HCT116 (cell line): ENCODE measurements at regions not wholly inside any gene's neighbourhood (a gene's known extent, or its start where the extent isn't known, plus 50 kb on each side); places are given as distances from the start of the nearest gene placed in this dataset.

Source experiments
- ATAC-seq: fragments of 200-7000 bp; cut with Tn5 transposase; 2 replicates; pipeline ENCODE4 v1.9.1; 2020; ENCODE audit warnings: mild to moderate bottlenecking, moderate library complexity
- BruUV-seq: library from RNA; stranded (reverse); fragments of 400-500 nt; replicated peaks from 2 replicates; lab custom pipeline; 2021; lab: Mats Ljungman, UMichigan
- CTCF ChIA-PET: fragments of 300-600 bp; sonication (Branson Sonifier 250); formaldehyde crosslinking; loops from one replicate; lab custom pipeline; 2021; ENCODE audit warnings: antibody characterized with exemption; lab: Charles Lee
- POLR2A ChIA-PET: fragments of 300-600, 350-600 bp; sonication (Branson Sonifier 250); formaldehyde crosslinking; loops from one replicate; lab custom pipeline; 2021; ENCODE audit warnings: antibody characterized with exemption; lab: Charles Lee
- RAD21 ChIA-PET, 2 experiments: fragments of 300-600 bp; sonication (Branson Sonifier 250); formaldehyde crosslinking; loops; one replicate each; lab custom pipeline; 2023; ENCODE audit warnings: low total read pairs in 2 of 2; ENCODE audit not compliant: uncharacterized antibody in 2 of 2, unreplicated experiment in 2 of 2, low non-redundant PET in 1 of 2; lab: Charles Lee
- DNase-seq: peaks from one replicate; pipeline ENCODE4 v3.0.0-alpha.2; 2010; ENCODE audit warnings: low read depth, low spot score
- H2AFZ ChIP-seq: fragments of 200-600 bp; shearing (Covaris generic), sonication (generic); 2 replicates; pipeline ENCODE4 v1.6.1; 2017; ENCODE audit warnings: low read depth, mixed run types, mixed read lengths, antibody characterized with exemption, low read length; ENCODE audit not compliant: poor library complexity, severe bottlenecking
- H3K27ac ChIP-seq: 2 replicates; pipeline ENCODE4 v1.5.1; 2012; ENCODE audit warnings: low read depth, low read length
- H3K27me3 ChIP-seq: fragments of 200-600 bp; sonication (generic); 2 replicates; pipeline ENCODE4 v1.6.1; 2016; ENCODE audit warnings: mixed run types, low read length, mixed read lengths; ENCODE audit not compliant: insufficient read depth
- H3K36me3 ChIP-seq, 2 experiments: fragments of 200-500 bp in 1 of 2; fragments of 200-600 bp in 1 of 2; sonication (Bioruptor generic) in 1 of 2; sonication (generic) in 1 of 2; 2 replicates each; pipeline versions ENCODE4 v1.5.1 to v1.6.1; 2014 to 2016; ENCODE audit warnings: low read length in 2 of 2, inconsistent platforms in 1 of 2, mixed read lengths in 1 of 2, mixed run types in 1 of 2; ENCODE audit not compliant: insufficient read depth in 2 of 2, control insufficient read depth in 1 of 2
- H3K4me1 ChIP-seq, 2 experiments: fragments of 200-600 bp in 1 of 2; sonication (generic) in 1 of 2; 2 replicates each; pipeline versions ENCODE4 v1.5.1 to v1.6.1; 2012 to 2017; ENCODE audit warnings: low read length in 2 of 2, inconsistent platforms in 1 of 2, mild to moderate bottlenecking in 1 of 2, mixed read lengths in 1 of 2, mixed run types in 1 of 2, moderate library complexity in 1 of 2; ENCODE audit not compliant: insufficient read depth in 2 of 2, control insufficient read depth in 1 of 2
- H3K4me2 ChIP-seq: fragments of 200-600 bp; sonication (generic); 2 replicates; pipeline ENCODE4 v1.6.1; 2017; ENCODE audit warnings: mixed run types, low read length, mixed read lengths
- H3K4me3 ChIP-seq, 2 experiments: fragments of 200-600 bp in 1 of 2; sonication (generic) in 1 of 2; replicated peaks in 1 of 2; 2 replicates each; pipeline ENCODE4 v1.5.1; 2011 to 2016; ENCODE audit warnings: low read length in 2 of 2, control low read depth in 1 of 2, low read depth in 1 of 2, mild to moderate bottlenecking in 1 of 2, mixed read lengths in 1 of 2, mixed run types in 1 of 2
- H3K79me2 ChIP-seq: fragments of 200-600 bp; sonication (generic); 2 replicates; pipeline ENCODE4 v1.6.1; 2017; ENCODE audit warnings: mild to moderate bottlenecking, mixed run types, low read length, moderate library complexity, mixed read lengths; ENCODE audit not compliant: insufficient read depth
- H3K9ac ChIP-seq: fragments of 200-600 bp; sonication (generic); 2 replicates; pipeline ENCODE4 v1.6.1; 2016; ENCODE audit warnings: low read length, mixed read lengths
- H3K9me2 ChIP-seq: fragments of 200-600 bp; sonication (generic), shearing (Covaris generic); 2 replicates; pipeline ENCODE4 v1.6.1; 2017; ENCODE audit warnings: mixed run types, mild to moderate bottlenecking, moderate library complexity; ENCODE audit not compliant: insufficient read depth
- H3K9me3 ChIP-seq, 2 experiments: fragments of 200-500 bp in 1 of 2; fragments of 200-600 bp in 1 of 2; sonication (Bioruptor generic) in 1 of 2; sonication (generic) in 1 of 2; 2 replicates each; pipeline ENCODE4 v1.6.1; 2014 to 2017; ENCODE audit warnings: low read length in 2 of 2, mixed read lengths in 2 of 2, inconsistent platforms in 1 of 2, low read depth in 1 of 2, mild to moderate bottlenecking in 1 of 2, mixed run types in 1 of 2, moderate library complexity in 1 of 2; ENCODE audit not compliant: control insufficient read depth in 1 of 2, insufficient read depth in 1 of 2
- H4K20me1 ChIP-seq: fragments of 200-600 bp; sonication (generic), shearing (Covaris generic); 2 replicates; pipeline ENCODE4 v1.6.1; 2017; ENCODE audit warnings: mixed run types, mild to moderate bottlenecking, moderate library complexity; ENCODE audit not compliant: insufficient read depth
- CBX3 ChIP-seq: IDR thresholded peaks from 2 replicates; pipeline ENCODE4 v1.6.1; 2012; ENCODE audit warnings: low read depth
- CEBPB ChIP-seq: IDR thresholded peaks from 2 replicates; pipeline ENCODE4 v1.6.1; 2012; ENCODE audit warnings: low read depth
- ELF1 ChIP-seq: IDR thresholded peaks from 2 replicates; pipeline ENCODE4 v1.6.1; 2012; ENCODE audit warnings: low read depth, borderline replicate concordance
- EZH2 ChIP-seq: fragments of 200-600 bp; sonication (generic); IDR thresholded peaks from 2 replicates; pipeline ENCODE4 v1.6.1; 2017; ENCODE audit warnings: antibody characterized with exemption, mixed run types
- FOSL1 ChIP-seq: IDR thresholded peaks from 2 replicates; pipeline ENCODE4 v1.6.1; 2012; ENCODE audit warnings: low read depth
- POLR2A ChIP-seq: IDR thresholded peaks from 2 replicates; pipeline ENCODE4 v1.7.0; 2011; ENCODE audit warnings: borderline replicate concordance; ENCODE audit not compliant: insufficient read depth, insufficient read length; ENCODE audit errors: extremely low read depth
- POLR2AphosphoS5 ChIP-seq: IDR thresholded peaks from 2 replicates; pipeline ENCODE4 v1.6.1; 2011; ENCODE audit warnings: mild to moderate bottlenecking, low read depth, low read length, moderate library complexity
- RAD21 ChIP-seq: IDR thresholded peaks from 2 replicates; pipeline ENCODE4 v1.6.1; 2012; ENCODE audit warnings: low read depth, mild to moderate bottlenecking
- SIN3A ChIP-seq: IDR thresholded peaks from 2 replicates; pipeline ENCODE4 v1.6.1; 2012; ENCODE audit warnings: low read depth
- SP1 ChIP-seq: IDR thresholded peaks from 2 replicates; pipeline ENCODE4 v1.6.1; 2012; ENCODE audit warnings: low read depth
- SRF ChIP-seq: IDR thresholded peaks from 2 replicates; pipeline ENCODE4 v1.6.1; 2012; ENCODE audit warnings: low read depth
- TCF7L2 ChIP-seq: IDR thresholded peaks from 2 replicates; pipeline ENCODE4 v1.7.0; 2011; ENCODE audit warnings: borderline replicate concordance, inconsistent platforms; ENCODE audit not compliant: insufficient read depth, insufficient read length; ENCODE audit errors: extremely low read depth
- YY1 ChIP-seq: IDR thresholded peaks from 2 replicates; pipeline ENCODE4 v1.6.1; 2011; ENCODE audit warnings: low read length, low read depth, moderate library complexity, mild to moderate bottlenecking; ENCODE audit not compliant: insufficient replicate concordance; ENCODE audit errors: extremely low read depth
- ZFX ChIP-seq: fragments of 450-650 bp; IDR thresholded peaks from 2 replicates; pipeline ENCODE4 v1.6.1; 2017
- ZNF274 ChIP-seq: fragments of 200-500 bp; sonication (Bioruptor generic); IDR thresholded peaks from 2 replicates; pipeline ENCODE4 v1.6.1; 2014; ENCODE audit warnings: mild to moderate bottlenecking, low read depth, low read length, inconsistent platforms
- intact Hi-C: fragments of 100-400 bp; cut with micrococcal nuclease; formaldehyde crosslinking; loops from 2 replicates; pipeline ENCODE4 v1.10.0; 2022
- TF ChIP-seq, protein P1 (sequence below): IDR thresholded peaks from 2 replicates; pipeline ENCODE4 v1.6.1; 2012
- TF ChIP-seq, protein P2 (sequence below), 3 experiments: fragments of 200-600 bp in 1 of 3; sonication (generic) in 1 of 3; IDR thresholded peaks in 2 of 3; conservative IDR thresholded peaks in 1 of 3; 2 replicates each; pipeline ENCODE4 v1.5.1; 2012 to 2017; ENCODE audit warnings: low read depth in 2 of 3, low read length in 2 of 3, antibody characterized with exemption in 1 of 3, borderline replicate concordance in 1 of 3, control low read depth in 1 of 3, mild to moderate bottlenecking in 1 of 3, mixed read lengths in 1 of 3, mixed run types in 1 of 3, moderate library complexity in 1 of 3; ENCODE audit not compliant: insufficient read depth in 1 of 3
- TF ChIP-seq, protein P3 (sequence below): IDR thresholded peaks from 2 replicates; pipeline ENCODE4 v1.6.1; 2011; ENCODE audit warnings: mild to moderate bottlenecking, low read length, moderate library complexity; ENCODE audit not compliant: insufficient replicate concordance; ENCODE audit errors: extremely low read depth
- TF ChIP-seq, protein P4 (sequence below): IDR thresholded peaks from 2 replicates; pipeline ENCODE4 v1.6.1; 2012; ENCODE audit warnings: low read depth

DNA sequence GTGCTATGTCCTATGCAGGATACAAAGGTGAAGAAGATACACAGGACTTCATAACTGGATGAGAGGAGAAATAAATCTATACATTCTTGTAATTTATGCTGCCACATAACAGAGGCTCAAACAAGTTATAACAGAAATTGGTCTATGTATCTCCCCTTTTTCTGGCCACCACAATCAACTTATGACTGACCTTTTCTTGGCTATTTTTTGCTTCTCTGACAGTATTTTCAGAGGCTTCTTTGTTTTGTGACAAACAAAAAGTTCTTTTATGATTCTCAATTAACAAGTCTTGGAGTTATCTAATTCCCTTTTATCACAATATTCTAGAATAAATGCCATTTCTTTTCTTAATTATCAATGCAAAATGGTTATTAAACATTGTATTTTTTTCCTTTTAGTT lies 953.0 kb upstream of the ZWINT start:
- Histone ChIP-seq H3K27me3 (no peaks in the 10 kb centered on the region), H3K27ac (no peak overlapping the region), H3K4me2 (no peak overlapping the region), H4K20me1 (no peaks in the 10 kb centered on the region), H3K36me3 (no peaks in the 10 kb centered on the region; a peak in 1 of 4 replicates), H3K79me2 (no peaks in the 10 kb centered on the region), H3K9ac (no peak overlapping the region), H3K4me3 (no peak overlapping the region), H2AFZ (no peak overlapping the region), H3K9me2 (no peaks in the 10 kb centered on the region), H3K4me1 (no peaks in the 10 kb centered on the region), H3K9me3 (peaks cover 12% of the 10 kb centered on the region in 2 experiments; a peak in 2 of 4 replicates)
- intact Hi-C loops, result no loop called here
- ChIA-PET CTCF (no interaction called here), RAD21 (no interaction called here), POLR2A (no interaction called here)
- ATAC-seq (no peak), DNase-seq (no peak)
- no TSS peak for BruUV-seq
- TF ChIP-seq EZH2, result no peak
- TF ChIP-seq, protein P1, sequence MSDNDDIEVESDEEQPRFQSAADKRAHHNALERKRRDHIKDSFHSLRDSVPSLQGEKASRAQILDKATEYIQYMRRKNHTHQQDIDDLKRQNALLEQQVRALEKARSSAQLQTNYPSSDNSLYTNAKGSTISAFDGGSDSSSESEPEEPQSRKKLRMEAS, result no peak
- no peak for TF ChIP-seq YY1
- TF ChIP-seq, protein P2, sequence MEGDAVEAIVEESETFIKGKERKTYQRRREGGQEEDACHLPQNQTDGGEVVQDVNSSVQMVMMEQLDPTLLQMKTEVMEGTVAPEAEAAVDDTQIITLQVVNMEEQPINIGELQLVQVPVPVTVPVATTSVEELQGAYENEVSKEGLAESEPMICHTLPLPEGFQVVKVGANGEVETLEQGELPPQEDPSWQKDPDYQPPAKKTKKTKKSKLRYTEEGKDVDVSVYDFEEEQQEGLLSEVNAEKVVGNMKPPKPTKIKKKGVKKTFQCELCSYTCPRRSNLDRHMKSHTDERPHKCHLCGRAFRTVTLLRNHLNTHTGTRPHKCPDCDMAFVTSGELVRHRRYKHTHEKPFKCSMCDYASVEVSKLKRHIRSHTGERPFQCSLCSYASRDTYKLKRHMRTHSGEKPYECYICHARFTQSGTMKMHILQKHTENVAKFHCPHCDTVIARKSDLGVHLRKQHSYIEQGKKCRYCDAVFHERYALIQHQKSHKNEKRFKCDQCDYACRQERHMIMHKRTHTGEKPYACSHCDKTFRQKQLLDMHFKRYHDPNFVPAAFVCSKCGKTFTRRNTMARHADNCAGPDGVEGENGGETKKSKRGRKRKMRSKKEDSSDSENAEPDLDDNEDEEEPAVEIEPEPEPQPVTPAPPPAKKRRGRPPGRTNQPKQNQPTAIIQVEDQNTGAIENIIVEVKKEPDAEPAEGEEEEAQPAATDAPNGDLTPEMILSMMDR (IDR thresholded peaks at IDR 0.05 in 2 of 3, conservative IDR thresholded peaks at IDR 0.05 in 1 of 3; ENCODE audit: borderline replicate concordance in 1 of 3, insufficient read depth in 1 of 3, low read depth in 2 of 3, low read length in 2 of 3), result no peak
- TF ChIP-seq TCF7L2, result no peak
- TF ChIP-seq, protein P3, sequence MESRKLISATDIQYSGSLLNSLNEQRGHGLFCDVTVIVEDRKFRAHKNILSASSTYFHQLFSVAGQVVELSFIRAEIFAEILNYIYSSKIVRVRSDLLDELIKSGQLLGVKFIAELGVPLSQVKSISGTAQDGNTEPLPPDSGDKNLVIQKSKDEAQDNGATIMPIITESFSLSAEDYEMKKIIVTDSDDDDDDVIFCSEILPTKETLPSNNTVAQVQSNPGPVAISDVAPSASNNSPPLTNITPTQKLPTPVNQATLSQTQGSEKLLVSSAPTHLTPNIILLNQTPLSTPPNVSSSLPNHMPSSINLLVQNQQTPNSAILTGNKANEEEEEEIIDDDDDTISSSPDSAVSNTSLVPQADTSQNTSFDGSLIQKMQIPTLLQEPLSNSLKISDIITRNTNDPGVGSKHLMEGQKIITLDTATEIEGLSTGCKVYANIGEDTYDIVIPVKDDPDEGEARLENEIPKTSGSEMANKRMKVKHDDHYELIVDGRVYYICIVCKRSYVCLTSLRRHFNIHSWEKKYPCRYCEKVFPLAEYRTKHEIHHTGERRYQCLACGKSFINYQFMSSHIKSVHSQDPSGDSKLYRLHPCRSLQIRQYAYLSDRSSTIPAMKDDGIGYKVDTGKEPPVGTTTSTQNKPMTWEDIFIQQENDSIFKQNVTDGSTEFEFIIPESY, result no peak
- no peak for TF ChIP-seq SRF
- no peak for TF ChIP-seq ZFX
- TF ChIP-seq POLR2AphosphoS5, result no peak
- TF ChIP-seq ZNF274, result no peak
- TF ChIP-seq FOSL1, result no peak
- TF ChIP-seq CBX3, result no peak
- no peak for TF ChIP-seq CEBPB
- TF ChIP-seq RAD21, result no peak
- no peak for TF ChIP-seq ELF1
- no peak for TF ChIP-seq SIN3A
- TF ChIP-seq POLR2A, result no peak
- no peak for TF ChIP-seq SP1
- TF ChIP-seq, protein P4, sequence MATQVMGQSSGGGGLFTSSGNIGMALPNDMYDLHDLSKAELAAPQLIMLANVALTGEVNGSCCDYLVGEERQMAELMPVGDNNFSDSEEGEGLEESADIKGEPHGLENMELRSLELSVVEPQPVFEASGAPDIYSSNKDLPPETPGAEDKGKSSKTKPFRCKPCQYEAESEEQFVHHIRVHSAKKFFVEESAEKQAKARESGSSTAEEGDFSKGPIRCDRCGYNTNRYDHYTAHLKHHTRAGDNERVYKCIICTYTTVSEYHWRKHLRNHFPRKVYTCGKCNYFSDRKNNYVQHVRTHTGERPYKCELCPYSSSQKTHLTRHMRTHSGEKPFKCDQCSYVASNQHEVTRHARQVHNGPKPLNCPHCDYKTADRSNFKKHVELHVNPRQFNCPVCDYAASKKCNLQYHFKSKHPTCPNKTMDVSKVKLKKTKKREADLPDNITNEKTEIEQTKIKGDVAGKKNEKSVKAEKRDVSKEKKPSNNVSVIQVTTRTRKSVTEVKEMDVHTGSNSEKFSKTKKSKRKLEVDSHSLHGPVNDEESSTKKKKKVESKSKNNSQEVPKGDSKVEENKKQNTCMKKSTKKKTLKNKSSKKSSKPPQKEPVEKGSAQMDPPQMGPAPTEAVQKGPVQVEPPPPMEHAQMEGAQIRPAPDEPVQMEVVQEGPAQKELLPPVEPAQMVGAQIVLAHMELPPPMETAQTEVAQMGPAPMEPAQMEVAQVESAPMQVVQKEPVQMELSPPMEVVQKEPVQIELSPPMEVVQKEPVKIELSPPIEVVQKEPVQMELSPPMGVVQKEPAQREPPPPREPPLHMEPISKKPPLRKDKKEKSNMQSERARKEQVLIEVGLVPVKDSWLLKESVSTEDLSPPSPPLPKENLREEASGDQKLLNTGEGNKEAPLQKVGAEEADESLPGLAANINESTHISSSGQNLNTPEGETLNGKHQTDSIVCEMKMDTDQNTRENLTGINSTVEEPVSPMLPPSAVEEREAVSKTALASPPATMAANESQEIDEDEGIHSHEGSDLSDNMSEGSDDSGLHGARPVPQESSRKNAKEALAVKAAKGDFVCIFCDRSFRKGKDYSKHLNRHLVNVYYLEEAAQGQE, result no peak
